K562 (cell line): ENCODE measurements at regions not wholly inside any gene's neighbourhood (a gene's known extent, or its start where the extent isn't known, plus 50 kb on each side); places are given as distances from the start of the nearest gene placed in this dataset.

ENCODE experiments used
- FOXJ3 ChIP-seq: sonication (generic); formaldehyde crosslinking; IDR thresholded peaks from 2 replicates; pipeline ENCODE4 v1.4.0; 2020; ENCODE audit warnings: mild to moderate bottlenecking, missing genetic modification reagents
- GATAD2A ChIP-seq: fragments of 450-650 bp; IDR thresholded peaks from 2 replicates; pipeline ENCODE4 v1.6.1; 2017
- HDAC8 ChIP-seq: fragments of 450-650 bp; IDR thresholded peaks from 2 replicates; pipeline ENCODE4 v1.6.1; 2016; ENCODE audit warnings: mild to moderate bottlenecking, missing genetic modification characterization, moderate library complexity, missing compliant biosample characterization
- KDM2B ChIP-seq: fragments of 250-450 bp; sonication (Bioruptor Pico); IDR thresholded peaks from 2 replicates; pipeline ENCODE4 v1.8.0; 2021; ENCODE audit warnings: mild to moderate bottlenecking, moderate library complexity
- MEF2A ChIP-seq: IDR thresholded peaks from 2 replicates; pipeline ENCODE4 v1.6.1; 2011; ENCODE audit warnings: low read depth, mild to moderate bottlenecking, low read length, moderate library complexity; ENCODE audit not compliant: control insufficient read depth
- MTF1 ChIP-seq: fragments of 250-450 bp; sonication (Bioruptor Pico); IDR thresholded peaks from 2 replicates; pipeline ENCODE4 v1.9.0; 2021; ENCODE audit warnings: moderate library complexity, mild to moderate bottlenecking, inconsistent platforms, borderline replicate concordance
- NFE2L1 ChIP-seq: fragments of 450-650 bp; IDR thresholded peaks from 2 replicates; pipeline ENCODE4 v1.6.1; 2016; ENCODE audit warnings: missing genetic modification characterization, low read depth, mild to moderate bottlenecking, missing compliant biosample characterization, moderate library complexity, borderline replicate concordance
- PCBP1 ChIP-seq: fragments of 200-400 bp; formaldehyde crosslinking; IDR thresholded peaks from 2 replicates; pipeline ENCODE4 v1.6.1; 2018; ENCODE audit warnings: mild to moderate bottlenecking, low read depth, low read length; ENCODE audit not compliant: poor library complexity, severe bottlenecking
- PHF21A ChIP-seq: fragments of 450-650 bp; IDR thresholded peaks from 2 replicates; pipeline ENCODE4 v1.6.1; 2017; ENCODE audit warnings: low read depth, borderline replicate concordance
- POLR2AphosphoS5 ChIP-seq: IDR thresholded peaks from 2 replicates; pipeline ENCODE4 v1.6.1; 2011; ENCODE audit warnings: mild to moderate bottlenecking, low read depth, low read length, moderate library complexity; ENCODE audit not compliant: control insufficient read depth, insufficient read depth
- RBBP5 ChIP-seq: fragments of 200-600 bp; sonication (generic); IDR thresholded peaks from 2 replicates; pipeline ENCODE4 v1.6.1; 2012; ENCODE audit warnings: borderline replicate concordance, mild to moderate bottlenecking, low read length, control low read depth, inconsistent platforms; ENCODE audit not compliant: insufficient read depth, poor library complexity, severe bottlenecking
- SIN3A ChIP-seq, 2 experiments: fragments of 150-350 bp in 1 of 2; IDR thresholded peaks; 2 replicates each; pipeline ENCODE4 v1.6.1; 2011 to 2016; ENCODE audit warnings: borderline replicate concordance in 2 of 2, low read depth in 2 of 2, low read length in 2 of 2, mild to moderate bottlenecking in 2 of 2, moderate library complexity in 2 of 2; ENCODE audit not compliant: control insufficient read depth in 1 of 2
- TRIM24 ChIP-seq, 2 experiments: fragments of 450-650 bp; IDR thresholded peaks; 2 replicates each; pipeline ENCODE4 v1.6.1; 2016
- ZNF212 ChIP-seq: fragments of 450-650 bp; formaldehyde crosslinking; IDR thresholded peaks from 2 replicates; pipeline ENCODE4 v1.4.0; 2020; ENCODE audit warnings: mild to moderate bottlenecking
- ZNF23 ChIP-seq: fragments of 250-450 bp; sonication (Bioruptor Pico); IDR thresholded peaks from 2 replicates; pipeline ENCODE4 v1.4.0; 2020; ENCODE audit warnings: mild to moderate bottlenecking
- ZNF561 ChIP-seq: fragments of 450-650 bp; formaldehyde crosslinking; conservative IDR thresholded peaks from 2 replicates; pipeline ENCODE4 v1.4.0; 2020; ENCODE audit warnings: mild to moderate bottlenecking, moderate library complexity
- TF ChIP-seq, protein P1 (sequence below), 3 experiments: fragments of 200-800 bp in 1 of 3; fragments of 250-450 bp in 1 of 3; fragments of 450-650 bp in 1 of 3; sonication (Bioruptor Pico) in 1 of 3; sonication (Bioruptor generic) in 1 of 3; formaldehyde crosslinking in 1 of 3; IDR thresholded peaks; 2 replicates each; pipeline versions ENCODE4 v1.6.1 to v1.8.0; 2016 to 2022; ENCODE audit warnings: mild to moderate bottlenecking in 2 of 3, missing genetic modification characterization in 2 of 3, missing compliant biosample characterization in 1 of 3, moderate library complexity in 1 of 3
- TF ChIP-seq, protein P2 (sequence below): fragments of 450-650 bp; IDR thresholded peaks from 2 replicates; pipeline ENCODE4 v1.6.1; 2017; ENCODE audit warnings: mild to moderate bottlenecking, moderate library complexity
- TF ChIP-seq, protein P3 (sequence below): fragments of 450-650 bp; IDR thresholded peaks from 2 replicates; pipeline ENCODE4 v1.6.1; 2016; ENCODE audit warnings: borderline replicate concordance

- TF ChIP-seq, protein P1, sequence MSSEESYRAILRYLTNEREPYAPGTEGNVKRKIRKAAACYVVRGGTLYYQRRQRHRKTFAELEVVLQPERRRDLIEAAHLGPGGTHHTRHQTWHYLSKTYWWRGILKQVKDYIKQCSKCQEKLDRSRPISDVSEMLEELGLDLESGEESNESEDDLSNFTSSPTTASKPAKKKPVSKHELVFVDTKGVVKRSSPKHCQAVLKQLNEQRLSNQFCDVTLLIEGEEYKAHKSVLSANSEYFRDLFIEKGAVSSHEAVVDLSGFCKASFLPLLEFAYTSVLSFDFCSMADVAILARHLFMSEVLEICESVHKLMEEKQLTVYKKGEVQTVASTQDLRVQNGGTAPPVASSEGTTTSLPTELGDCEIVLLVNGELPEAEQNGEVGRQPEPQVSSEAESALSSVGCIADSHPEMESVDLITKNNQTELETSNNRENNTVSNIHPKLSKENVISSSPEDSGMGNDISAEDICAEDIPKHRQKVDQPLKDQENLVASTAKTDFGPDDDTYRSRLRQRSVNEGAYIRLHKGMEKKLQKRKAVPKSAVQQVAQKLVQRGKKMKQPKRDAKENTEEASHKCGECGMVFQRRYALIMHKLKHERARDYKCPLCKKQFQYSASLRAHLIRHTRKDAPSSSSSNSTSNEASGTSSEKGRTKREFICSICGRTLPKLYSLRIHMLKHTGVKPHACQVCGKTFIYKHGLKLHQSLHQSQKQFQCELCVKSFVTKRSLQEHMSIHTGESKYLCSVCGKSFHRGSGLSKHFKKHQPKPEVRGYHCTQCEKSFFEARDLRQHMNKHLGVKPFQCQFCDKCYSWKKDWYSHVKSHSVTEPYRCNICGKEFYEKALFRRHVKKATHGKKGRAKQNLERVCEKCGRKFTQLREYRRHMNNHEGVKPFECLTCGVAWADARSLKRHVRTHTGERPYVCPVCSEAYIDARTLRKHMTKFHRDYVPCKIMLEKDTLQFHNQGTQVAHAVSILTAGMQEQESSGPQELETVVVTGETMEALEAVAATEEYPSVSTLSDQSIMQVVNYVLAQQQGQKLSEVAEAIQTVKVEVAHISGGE (CRISPR knock-in tag; IDR thresholded peaks at IDR 0.05), result no peak
- no peak for TF ChIP-seq RBBP5
- TF ChIP-seq PHF21A, result no peak
- TF ChIP-seq, protein P2, sequence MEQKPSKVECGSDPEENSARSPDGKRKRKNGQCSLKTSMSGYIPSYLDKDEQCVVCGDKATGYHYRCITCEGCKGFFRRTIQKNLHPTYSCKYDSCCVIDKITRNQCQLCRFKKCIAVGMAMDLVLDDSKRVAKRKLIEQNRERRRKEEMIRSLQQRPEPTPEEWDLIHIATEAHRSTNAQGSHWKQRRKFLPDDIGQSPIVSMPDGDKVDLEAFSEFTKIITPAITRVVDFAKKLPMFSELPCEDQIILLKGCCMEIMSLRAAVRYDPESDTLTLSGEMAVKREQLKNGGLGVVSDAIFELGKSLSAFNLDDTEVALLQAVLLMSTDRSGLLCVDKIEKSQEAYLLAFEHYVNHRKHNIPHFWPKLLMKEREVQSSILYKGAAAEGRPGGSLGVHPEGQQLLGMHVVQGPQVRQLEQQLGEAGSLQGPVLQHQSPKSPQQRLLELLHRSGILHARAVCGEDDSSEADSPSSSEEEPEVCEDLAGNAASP, result no peak
- no peak for TF ChIP-seq SIN3A (IDR thresholded peaks at IDR 0.05; ENCODE audit: borderline replicate concordance in 2 of 2, control insufficient read depth in 1 of 2, low read depth in 2 of 2, low read length in 2 of 2)
- TF ChIP-seq POLR2AphosphoS5, result no peak
- no peak for TF ChIP-seq MEF2A
- TF ChIP-seq ZNF561 (CRISPR knock-in tag), result 0 out of 2 replicates have a peak, but pooled peaks have one; percentile 62
- no peak for TF ChIP-seq PCBP1
- TF ChIP-seq ZNF212, result no peak
- no peak for TF ChIP-seq TRIM24 (IDR thresholded peaks at IDR 0.05)
- no peak for TF ChIP-seq KDM2B (CRISPR knock-in tag)
- TF ChIP-seq HDAC8, result 0 out of 2 replicates have a peak, but pooled peaks have one; percentile 10
- 0 out of 2 replicates have a peak, but pooled peaks have one; percentile 11 for TF ChIP-seq MTF1 (CRISPR knock-in tag)
- no peak for TF ChIP-seq ZNF23 (CRISPR knock-in tag)
- TF ChIP-seq GATAD2A, result no peak
- TF ChIP-seq FOXJ3, result no peak
- TF ChIP-seq, protein P3, sequence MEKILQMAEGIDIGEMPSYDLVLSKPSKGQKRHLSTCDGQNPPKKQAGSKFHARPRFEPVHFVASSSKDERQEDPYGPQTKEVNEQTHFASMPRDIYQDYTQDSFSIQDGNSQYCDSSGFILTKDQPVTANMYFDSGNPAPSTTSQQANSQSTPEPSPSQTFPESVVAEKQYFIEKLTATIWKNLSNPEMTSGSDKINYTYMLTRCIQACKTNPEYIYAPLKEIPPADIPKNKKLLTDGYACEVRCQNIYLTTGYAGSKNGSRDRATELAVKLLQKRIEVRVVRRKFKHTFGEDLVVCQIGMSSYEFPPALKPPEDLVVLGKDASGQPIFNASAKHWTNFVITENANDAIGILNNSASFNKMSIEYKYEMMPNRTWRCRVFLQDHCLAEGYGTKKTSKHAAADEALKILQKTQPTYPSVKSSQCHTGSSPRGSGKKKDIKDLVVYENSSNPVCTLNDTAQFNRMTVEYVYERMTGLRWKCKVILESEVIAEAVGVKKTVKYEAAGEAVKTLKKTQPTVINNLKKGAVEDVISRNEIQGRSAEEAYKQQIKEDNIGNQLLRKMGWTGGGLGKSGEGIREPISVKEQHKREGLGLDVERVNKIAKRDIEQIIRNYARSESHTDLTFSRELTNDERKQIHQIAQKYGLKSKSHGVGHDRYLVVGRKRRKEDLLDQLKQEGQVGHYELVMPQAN, result no peak
- TF ChIP-seq NFE2L1, result no peak
These were observed 222.4 kb upstream of the MYLIP start (continued) for GRCh38 chr6:15906420-15907016.
